H9 (cell line): ENCODE measurements at regions not wholly inside any gene's neighbourhood (a gene's known extent, or its start where the extent isn't known, plus 50 kb on each side); places are given as distances from the start of the nearest gene placed in this dataset.

Experiments
- DNase-seq: peaks from one replicate; pipeline ENCODE4 v3.0.0-alpha.2; 2017
- H2AFZ ChIP-seq: one replicate; pipeline ENCODE4 v1.6.1; 2013; ENCODE audit warnings: mild to moderate bottlenecking, low read length, control low read depth, moderate library complexity
- H2AK5ac ChIP-seq: 2 replicates; pipeline ENCODE4 v1.6.1; 2013; ENCODE audit warnings: low read length, control low read depth, mixed read lengths; ENCODE audit not compliant: insufficient read length
- H2BK120ac ChIP-seq: one replicate; pipeline ENCODE4 v1.6.1; 2013; ENCODE audit warnings: low read depth, mild to moderate bottlenecking, low read length, control low read depth, inconsistent platforms; ENCODE audit not compliant: poor library complexity, severe bottlenecking
- H2BK12ac ChIP-seq: 2 replicates; pipeline ENCODE4 v1.6.1; 2013; ENCODE audit warnings: low read length, control low read depth, mixed read lengths, low read depth; ENCODE audit not compliant: insufficient read length
- H2BK15ac ChIP-seq: 2 replicates; pipeline ENCODE4 v1.6.1; 2013; ENCODE audit warnings: low read depth, low read length, control low read depth
- H2BK20ac ChIP-seq: one replicate; pipeline ENCODE4 v1.6.1; 2013; ENCODE audit warnings: low read depth, mild to moderate bottlenecking, low read length, control low read depth, inconsistent platforms; ENCODE audit not compliant: poor library complexity, severe bottlenecking
- H2BK5ac ChIP-seq: 2 replicates; pipeline ENCODE4 v1.6.1; 2013; ENCODE audit warnings: low read length, control low read depth, mixed read lengths; ENCODE audit not compliant: insufficient read length
- H3K14ac ChIP-seq: 2 replicates; pipeline ENCODE4 v1.6.1; 2013; ENCODE audit warnings: low read length, control low read depth; ENCODE audit not compliant: insufficient read depth
- H3K18ac ChIP-seq: 2 replicates; pipeline ENCODE4 v1.6.1; 2013; ENCODE audit warnings: low read depth, mild to moderate bottlenecking, mixed read lengths, low read length, control low read depth; ENCODE audit not compliant: insufficient read length
- H3K23ac ChIP-seq: 2 replicates; pipeline ENCODE4 v1.6.1; 2013; ENCODE audit warnings: low read length, control low read depth, mixed read lengths, low read depth; ENCODE audit not compliant: insufficient read length
- H3K23me2 ChIP-seq: 2 replicates; pipeline ENCODE4 v1.6.1; 2013; ENCODE audit warnings: low read depth, mild to moderate bottlenecking, mixed read lengths, low read length, control low read depth; ENCODE audit not compliant: insufficient read length, poor library complexity, severe bottlenecking
- H3K27ac ChIP-seq: 2 replicates; pipeline ENCODE4 v1.5.1; 2013; ENCODE audit warnings: low read length, control low read depth, mixed read lengths, low read depth; ENCODE audit not compliant: insufficient read length
- H3K27me3 ChIP-seq: 2 replicates; pipeline ENCODE4 v1.6.1; 2013; ENCODE audit warnings: low read length, control low read depth, inconsistent platforms; ENCODE audit not compliant: insufficient read depth
- H3K4ac ChIP-seq: 2 replicates; pipeline ENCODE4 v1.6.1; 2013; ENCODE audit warnings: low read depth, mild to moderate bottlenecking, control low read depth, inconsistent platforms, low read length, moderate library complexity
- H3K4me1 ChIP-seq: 2 replicates; pipeline ENCODE4 v1.6.1; 2013; ENCODE audit warnings: low read length, control low read depth, inconsistent platforms; ENCODE audit not compliant: insufficient read depth
- H3K4me2 ChIP-seq: 2 replicates; pipeline ENCODE4 v1.6.1; 2013; ENCODE audit warnings: low read length, control low read depth, mixed read lengths; ENCODE audit not compliant: insufficient read length, insufficient read depth
- H3K56ac ChIP-seq: 2 replicates; pipeline ENCODE4 v1.6.1; 2013; ENCODE audit warnings: low read depth, mild to moderate bottlenecking, mixed read lengths, low read length, control low read depth; ENCODE audit not compliant: insufficient read length
- H3K79me1 ChIP-seq: 2 replicates; pipeline ENCODE4 v1.6.1; 2013; ENCODE audit warnings: low read depth, mild to moderate bottlenecking, moderate library complexity, low read length, control low read depth, inconsistent platforms; ENCODE audit not compliant: insufficient read depth, poor library complexity, severe bottlenecking
- H3K79me2 ChIP-seq: 2 replicates; pipeline ENCODE4 v1.6.1; 2013; ENCODE audit warnings: low read length, control low read depth, inconsistent platforms; ENCODE audit not compliant: insufficient read depth
- H3K9ac ChIP-seq: 2 replicates; pipeline ENCODE4 v1.6.1; 2013; ENCODE audit warnings: low read length, control low read depth, mixed read lengths; ENCODE audit not compliant: insufficient read length; ENCODE audit errors: extremely low read depth
- H3K9me3 ChIP-seq: one replicate; pipeline ENCODE4 v1.6.1; 2013; ENCODE audit warnings: low read depth, low read length, inconsistent platforms; ENCODE audit not compliant: control insufficient read depth
- H3T11ph ChIP-seq: one replicate; pipeline ENCODE4 v1.6.1; 2013; ENCODE audit warnings: mild to moderate bottlenecking, low read length, control low read depth, inconsistent platforms
- H4K20me1 ChIP-seq: one replicate; pipeline ENCODE4 v1.6.1; 2013; ENCODE audit not compliant: control insufficient read depth, insufficient read length, insufficient read depth
- H4K5ac ChIP-seq: 2 replicates; pipeline ENCODE4 v1.6.1; 2013; ENCODE audit warnings: low read depth, mild to moderate bottlenecking, mixed read lengths, low read length, control low read depth; ENCODE audit not compliant: insufficient read length
- H4K8ac ChIP-seq: replicated peaks from 2 replicates; pipeline ENCODE4 v1.6.1; 2013; ENCODE audit warnings: low read length, control low read depth, mixed read lengths, low read depth; ENCODE audit not compliant: insufficient read length
- H4K91ac ChIP-seq: 2 replicates; pipeline ENCODE4 v1.6.1; 2013; ENCODE audit warnings: low read depth, mild to moderate bottlenecking, moderate library complexity, mixed read lengths, low read length, control low read depth; ENCODE audit not compliant: insufficient read length
- H3K27ac Mint-ChIP-seq, 3 experiments: 2 replicates in 2 of 3; 3 replicates in 1 of 3; pipeline ENCODE4 v1.8.0; 2020 to 2021; ENCODE audit warnings: mixed read lengths in 3 of 3, mild to moderate bottlenecking in 1 of 3, moderate library complexity in 1 of 3
- H3K27me3 Mint-ChIP-seq: 2 replicates; pipeline ENCODE4 v1.8.0; 2021; ENCODE audit warnings: low read depth, mild to moderate bottlenecking, moderate library complexity, mixed read lengths
- H3K36me3 Mint-ChIP-seq, 3 experiments: 2 replicates in 2 of 3; 3 replicates in 1 of 3; pipeline ENCODE4 v1.8.0; 2020 to 2021; ENCODE audit warnings: low read depth in 3 of 3, mixed read lengths in 3 of 3; ENCODE audit not compliant: insufficient read depth in 1 of 3
- H3K4me1 Mint-ChIP-seq, 2 experiments: 2 replicates each; pipeline ENCODE4 v1.8.0; 2020; ENCODE audit warnings: mixed read lengths in 2 of 2
- H3K4me3 Mint-ChIP-seq, 2 experiments: 2 replicates in 1 of 2; 3 replicates in 1 of 2; pipeline ENCODE4 v1.8.0; 2020 to 2021; ENCODE audit warnings: mild to moderate bottlenecking in 2 of 2, mixed read lengths in 2 of 2, moderate library complexity in 1 of 2
- H3K9me3 Mint-ChIP-seq, 2 experiments: 2 replicates in 1 of 2; 3 replicates in 1 of 2; pipeline ENCODE4 v1.8.0; 2020; ENCODE audit warnings: mild to moderate bottlenecking in 2 of 2, mixed read lengths in 2 of 2, moderate library complexity in 1 of 2
- CTCF ChIP-seq: fragments of 200-600 bp; sonication (generic); conservative IDR thresholded peaks from 3 replicates; pipeline ENCODE4 v1.8.0; 2021; ENCODE audit warnings: antibody characterized with exemption, mild to moderate bottlenecking
- WGBS: extraction: QIAGEN DNeasy Blood & Tissue Kit; methylation state at CpG from one replicate; pipeline ENCODE4 v1.1.7; 2013; ENCODE audit warnings: missing lambda C conversion rate, low lambda C conversion rate, mixed read lengths; ENCODE audit not compliant: insufficient read length; ENCODE audit errors: extremely low coverage; 5-methylcytosine and 5-hydroxymethylcytosine counted together

- no peaks in the 10 kb centered on the region for H3K27me3 Mint-ChIP-seq
Observed at GRCh38 chr6:141139461-141139860, 993.3 kb upstream of the GJE1 start.

More at GRCh38 chr6:141139461-141139860, 993.3 kb upstream of the GJE1 start:
- Histone ChIP-seq H3T11ph (no peak overlapping the region), H4K20me1 (no peaks in the 10 kb centered on the region), H3K4me2 (no peak overlapping the region), H3K79me1 (no peaks in the 10 kb centered on the region), H3K14ac (no peak overlapping the region), H3K27ac (no peak overlapping the region), H3K18ac (no peak overlapping the region), H4K5ac (no peak overlapping the region), H3K27me3 (no peaks in the 10 kb centered on the region), H4K91ac (no peak overlapping the region), H3K4ac (no peak overlapping the region), H3K23me2 (no peaks in the 10 kb centered on the region), H3K23ac (no peak overlapping the region), H2BK20ac (no peak overlapping the region), H2BK120ac (no peak overlapping the region), H3K4me1 (no peaks in the 10 kb centered on the region), H3K79me2 (no peaks in the 10 kb centered on the region), H2BK12ac (no peak overlapping the region), H3K9me3 (no peaks in the 10 kb centered on the region), H2BK15ac (no peak overlapping the region), H3K9ac (no peak overlapping the region), H3K56ac (no peak overlapping the region), H4K8ac (no peak overlapping the region), H2BK5ac (no peak overlapping the region), H2AK5ac (no peak overlapping the region), H2AFZ (no peak overlapping the region)
- no peaks in the 10 kb centered on the region; a peak in 1 of 7 replicates for H3K36me3 Mint-ChIP-seq
- no peak overlapping the region for H3K27ac Mint-ChIP-seq
- no peaks in the 10 kb centered on the region for H3K4me1 Mint-ChIP-seq
- no peak for TF ChIP-seq CTCF
- H3K4me3 Mint-ChIP-seq = no peak overlapping the region
- no peak for DNase-seq
- H3K9me3 Mint-ChIP-seq = no peaks in the 10 kb centered on the region
- no CpG with 5 or more reads among the region's 10 CpGs for WGBS
